H1 (cell line): ENCODE measurements at regions not wholly inside any gene's neighbourhood (a gene's known extent, or its start where the extent isn't known, plus 50 kb on each side); places are given as distances from the start of the nearest gene placed in this dataset.

ENCODE experiments used
- CTCF ChIA-PET: fragments of 300-600 bp; sonication (Branson Sonifier 250); formaldehyde crosslinking; loops from one replicate; lab custom pipeline; 2021; ENCODE audit not compliant: partially characterized antibody; lab: Charles Lee
- POLR2A ChIA-PET: fragments of 300-600 bp; sonication (Branson Sonifier 250); formaldehyde crosslinking; loops from one replicate; lab custom pipeline; 2021; ENCODE audit warnings: inconsistent platforms; ENCODE audit not compliant: partially characterized antibody; lab: Charles Lee
- DNase-seq, 2 experiments: peaks; one replicate each; pipeline versions ENCODE4 v3.0.0 to v3.0.0-alpha.2; 2010 to 2022; ENCODE audit warnings: low spot score in 2 of 2, low read depth in 1 of 2, mixed read lengths in 1 of 2
- FAIRE-seq: peaks from 2 replicates; lab custom pipeline; 2011; peaks lifted over from hg19 to GRCh38; lab: Jason Lieb, UNC
- H2AFZ ChIP-seq: 2 replicates; pipeline ENCODE4 v1.8.1; 2012; ENCODE audit warnings: low read length, inconsistent platforms
- H2AK5ac ChIP-seq: 2 replicates; pipeline ENCODE4 v1.6.1; 2013; ENCODE audit warnings: low read depth, low read length
- H2BK120ac ChIP-seq: replicated peaks from 2 replicates; pipeline ENCODE3; 2013; ENCODE audit warnings: low read depth, low read length, inconsistent platforms
- H2BK12ac ChIP-seq: 2 replicates; pipeline ENCODE4 v1.6.1; 2013; ENCODE audit warnings: low read depth, low read length
- H2BK15ac ChIP-seq: 2 replicates; pipeline ENCODE4 v1.6.1; 2013; ENCODE audit warnings: low read length
- H2BK20ac ChIP-seq: 2 replicates; pipeline ENCODE4 v1.6.1; 2013; ENCODE audit warnings: low read length
- H2BK5ac ChIP-seq: 2 replicates; pipeline ENCODE4 v1.6.1; 2013; ENCODE audit warnings: low read depth, low read length
- H3K14ac ChIP-seq: 2 replicates; pipeline ENCODE4 v1.6.1; 2013; ENCODE audit warnings: inconsistent platforms; ENCODE audit not compliant: insufficient read length
- H3K18ac ChIP-seq: 2 replicates; pipeline ENCODE4 v1.6.1; 2013; ENCODE audit warnings: low read length; ENCODE audit errors: extremely low read depth
- H3K23ac ChIP-seq: 2 replicates; pipeline ENCODE4 v1.6.1; 2013; ENCODE audit warnings: inconsistent platforms; ENCODE audit not compliant: insufficient read length
- H3K23me2 ChIP-seq: 2 replicates; pipeline ENCODE4 v1.6.1; 2013; ENCODE audit warnings: low read depth, low read length
- H3K27ac ChIP-seq: 2 replicates; pipeline ENCODE4 v1.6.1; 2011; ENCODE audit warnings: low read depth, low read length, inconsistent platforms
- H3K27me3 ChIP-seq, 4 experiments: replicated peaks in 1 of 4; 1 replicate in 1 of 4; 2 replicates in 3 of 4; pipeline versions ENCODE4 v1.6.1 to v1.8.1; 2011 to 2013; ENCODE audit warnings: low read length in 3 of 4, mild to moderate bottlenecking in 3 of 4, inconsistent platforms in 2 of 4, mixed read lengths in 2 of 4, moderate library complexity in 1 of 4; ENCODE audit not compliant: control insufficient read depth in 3 of 4, insufficient read depth in 3 of 4; ENCODE audit errors: extremely low read depth in 1 of 4
- H3K36me3 ChIP-seq, 4 experiments: 2 replicates each; pipeline versions ENCODE4 v1.6.1 to v1.8.1; 2011 to 2013; ENCODE audit warnings: mild to moderate bottlenecking in 4 of 4, low read length in 3 of 4, moderate library complexity in 2 of 4, control low read depth in 1 of 4, inconsistent platforms in 1 of 4; ENCODE audit not compliant: insufficient read depth in 4 of 4, control insufficient read depth in 2 of 4
- H3K4ac ChIP-seq: replicated peaks from 2 replicates; pipeline ENCODE3; 2013; ENCODE audit warnings: low read length, low read depth, mixed read lengths, inconsistent platforms; ENCODE audit not compliant: insufficient read length
- H3K4me1 ChIP-seq, 4 experiments: replicated peaks in 1 of 4; 1 replicate in 1 of 4; 2 replicates in 3 of 4; pipeline versions ENCODE4 v1.6.1 to v1.8.1; 2011 to 2013; ENCODE audit warnings: low read length in 3 of 4, inconsistent platforms in 2 of 4, mixed read lengths in 1 of 4; ENCODE audit not compliant: insufficient read depth in 4 of 4, control insufficient read depth in 3 of 4
- H3K4me2 ChIP-seq, 2 experiments: 2 replicates each; pipeline versions ENCODE4 v1.6.1 to v1.8.1; 2011 to 2013; ENCODE audit warnings: low read depth in 2 of 2, low read length in 2 of 2, control low read depth in 1 of 2, inconsistent platforms in 1 of 2, mild to moderate bottlenecking in 1 of 2; ENCODE audit not compliant: insufficient read depth in 1 of 2
- H3K4me3 ChIP-seq, 4 experiments: fragments of 200-600, 300-600 bp in 1 of 4; sonication (generic), shearing (Covaris generic), sonication (Bioruptor Twin) in 1 of 4; 2 replicates each; pipeline versions ENCODE4 v1.5.1 to v1.8.1; 2011 to 2016; ENCODE audit warnings: low read length in 4 of 4, low read depth in 3 of 4, control low read depth in 2 of 4, inconsistent platforms in 2 of 4, mild to moderate bottlenecking in 2 of 4, mixed read lengths in 1 of 4, moderate library complexity in 1 of 4; ENCODE audit not compliant: insufficient read depth in 2 of 4; ENCODE audit errors: extremely low read depth in 1 of 4
- H3K56ac ChIP-seq: replicated peaks from 2 replicates; pipeline ENCODE3; 2013; ENCODE audit warnings: low read depth, mild to moderate bottlenecking, mixed read lengths, low read length, inconsistent platforms; ENCODE audit not compliant: insufficient read length
- H3K79me1 ChIP-seq: 2 replicates; pipeline ENCODE4 v1.6.1; 2013; ENCODE audit warnings: low read depth, low read length, control low read depth
- H3K79me2 ChIP-seq, 2 experiments: 2 replicates each; pipeline versions ENCODE4 v1.6.1 to v1.8.1; 2012 to 2013; ENCODE audit warnings: low read length in 2 of 2, mild to moderate bottlenecking in 2 of 2, inconsistent platforms in 1 of 2; ENCODE audit not compliant: insufficient read depth in 2 of 2, control insufficient read depth in 1 of 2
- H3K9ac ChIP-seq, 4 experiments: replicated peaks in 1 of 4; 1 replicate in 1 of 4; 2 replicates in 3 of 4; pipeline versions ENCODE4 v1.6.1 to v1.8.1; 2011 to 2013; ENCODE audit warnings: low read depth in 3 of 4, low read length in 3 of 4, control low read depth in 2 of 4, mild to moderate bottlenecking in 2 of 4, moderate library complexity in 2 of 4, inconsistent platforms in 1 of 4; ENCODE audit errors: extremely low read depth in 1 of 4
- H3K9me3 ChIP-seq, 2 experiments: 2 replicates each; pipeline versions ENCODE4 v1.6.1 to v1.8.1; 2012 to 2013; ENCODE audit warnings: mild to moderate bottlenecking in 2 of 2, moderate library complexity in 2 of 2, control low read depth in 1 of 2, inconsistent platforms in 1 of 2, low read depth in 1 of 2, low read length in 1 of 2, mixed read lengths in 1 of 2; ENCODE audit not compliant: insufficient read depth in 2 of 2
- H4K20me1 ChIP-seq, 2 experiments: replicated peaks in 1 of 2; 2 replicates each; pipeline versions ENCODE3 to v1.8.1; 2011 to 2013; ENCODE audit warnings: inconsistent platforms in 2 of 2, low read length in 2 of 2, mild to moderate bottlenecking in 1 of 2; ENCODE audit not compliant: insufficient read depth in 2 of 2, control insufficient read depth in 1 of 2
- H4K5ac ChIP-seq: 2 replicates; pipeline ENCODE4 v1.6.1; 2013; ENCODE audit warnings: low read length, low read depth, mixed read lengths, inconsistent platforms; ENCODE audit not compliant: insufficient read length
- H4K8ac ChIP-seq: 2 replicates; pipeline ENCODE4 v1.8.0; 2013; ENCODE audit warnings: mild to moderate bottlenecking, moderate library complexity, low read length, inconsistent platforms; ENCODE audit not compliant: insufficient read depth; ENCODE audit errors: extremely low read depth
- H4K91ac ChIP-seq: replicated peaks from 2 replicates; pipeline ENCODE3; 2013; ENCODE audit warnings: low read length, mixed read lengths, inconsistent platforms; ENCODE audit not compliant: insufficient read length
- BACH1 ChIP-seq: IDR thresholded peaks from 2 replicates; pipeline ENCODE4 v1.6.1; 2012; ENCODE audit warnings: low read length, improper control_type of control experiment
- CTCF ChIP-seq, 3 experiments: IDR thresholded peaks; 1 replicate in 2 of 3; 2 replicates in 1 of 3; pipeline versions ENCODE4 v1.5.1 to v1.6.1; 2011; ENCODE audit warnings: low read length in 3 of 3, mild to moderate bottlenecking in 3 of 3, inconsistent platforms in 2 of 3, low read depth in 1 of 3, moderate library complexity in 1 of 3; ENCODE audit not compliant: insufficient read depth in 1 of 3; ENCODE audit errors: control extremely low read depth in 1 of 3
- E2F6 ChIP-seq: IDR thresholded peaks from 2 replicates; pipeline ENCODE4 v1.6.1; 2012; ENCODE audit warnings: inconsistent platforms
- HDAC2 ChIP-seq, 2 experiments: fragments of 300-600 bp in 1 of 2; sonication (generic) in 1 of 2; IDR thresholded peaks; 2 replicates each; pipeline ENCODE4 v1.6.1; 2011 to 2012; ENCODE audit warnings: low read depth in 2 of 2, low read length in 2 of 2, mild to moderate bottlenecking in 2 of 2, moderate library complexity in 2 of 2, borderline replicate concordance in 1 of 2, inconsistent platforms in 1 of 2
- POLR2A ChIP-seq, 2 experiments: IDR thresholded peaks; 1 replicate in 1 of 2; 2 replicates in 1 of 2; pipeline ENCODE4 v1.6.1; 2011; ENCODE audit warnings: low read depth in 2 of 2, low read length in 2 of 2, mild to moderate bottlenecking in 2 of 2; ENCODE audit errors: control extremely low read depth in 1 of 2
- RFX5 ChIP-seq: IDR thresholded peaks from 2 replicates; pipeline ENCODE4 v1.6.1; 2011; ENCODE audit warnings: low read depth, low read length, improper control_type of control experiment, borderline replicate concordance
- SIRT6 ChIP-seq: IDR thresholded peaks from one replicate; pipeline ENCODE4 v1.7.1; 2012; ENCODE audit warnings: low read length, inconsistent platforms
- SIX5 ChIP-seq: IDR thresholded peaks from 2 replicates; pipeline ENCODE4 v1.6.1; 2011; ENCODE audit warnings: mild to moderate bottlenecking, low read depth, low read length
- TEAD4 ChIP-seq: IDR thresholded peaks from 2 replicates; pipeline ENCODE4 v1.6.1; 2012; ENCODE audit warnings: low read depth, low read length, inconsistent platforms, mixed read lengths
- ZNF274 ChIP-seq: IDR thresholded peaks from 2 replicates; pipeline ENCODE4 v1.7.0; 2012; ENCODE audit warnings: low read length, borderline replicate concordance; ENCODE audit errors: extremely low read depth
- WGBS, 2 experiments: shearing (Covaris generic) in 1 of 2; methylation state at CpG; one replicate each; pipeline versions ENCODE4 v1.1.6 to v1.1.7; 2013 to 2015; ENCODE audit warnings: low lambda C conversion rate in 2 of 2, mixed read lengths in 2 of 2, inconsistent platforms in 1 of 2, low coverage in 1 of 2, missing lambda C conversion rate in 1 of 2; ENCODE audit not compliant: insufficient replicate concordance in 2 of 2, insufficient coverage in 1 of 2, insufficient read length in 1 of 2; ENCODE audit errors: extremely low coverage in 1 of 2, missing lambda C conversion rate in 1 of 2; 5-methylcytosine and 5-hydroxymethylcytosine counted together

- no peaks in the 10 kb centered on the region for H4K20me1 ChIP-seq
- 91% methylated on average over 3 of the region's 3 CpGs; no CpG with 5 or more reads in 1 of the 2 experiments for WGBS, 2 experiments
- H2AK5ac ChIP-seq, result no peak overlapping the region
- DNase-seq (no peak), FAIRE-seq (no peak)
- 0 out of 2 replicates have a peak overlapping the region, but pooled peaks have one; percentile 18 for H2AFZ ChIP-seq
- no peaks in the 10 kb centered on the region for H3K36me3 ChIP-seq
- ChIA-PET CTCF (interaction anchor here (0.7 kb wide), 2 partner anchors 13 to 22 kb away, joined by 3 read pairs; no protein-coding TSS in a partner anchor), POLR2A (no interaction called here)
- no peaks in the 10 kb centered on the region; a peak in 1 of 4 replicates for H3K9me3 ChIP-seq
- H3K4me2 ChIP-seq, result no peak overlapping the region
- no peak overlapping the region for H4K8ac ChIP-seq
- H2BK5ac ChIP-seq, result no peak overlapping the region
- no peak overlapping the region for H4K91ac ChIP-seq
- H2BK12ac ChIP-seq, result no peak overlapping the region
- H3K56ac ChIP-seq, result no peak overlapping the region
- H3K27me3 ChIP-seq, result no peaks in the 10 kb centered on the region
- no peak overlapping the region for H2BK120ac ChIP-seq
- no peak overlapping the region for H3K23ac ChIP-seq
- H4K5ac ChIP-seq, result no peak overlapping the region
- H3K27ac ChIP-seq, result no peak overlapping the region
- H3K4me3 ChIP-seq, result no peak overlapping the region
- no peak overlapping the region for H2BK20ac ChIP-seq
- H2BK15ac ChIP-seq, result no peak overlapping the region
- H3K79me1 ChIP-seq, result no peaks in the 10 kb centered on the region
- H3K23me2 ChIP-seq, result no peaks in the 10 kb centered on the region
- H3K18ac ChIP-seq, result no peak overlapping the region
- no peaks in the 10 kb centered on the region for H3K79me2 ChIP-seq
- no peak overlapping the region for H3K14ac ChIP-seq
- no peak overlapping the region for H3K9ac ChIP-seq
- no peaks in the 10 kb centered on the region for H3K4me1 ChIP-seq
- no peak overlapping the region for H3K4ac ChIP-seq
- TF ChIP-seq RFX5, result no peak
- TF ChIP-seq HDAC2 (IDR thresholded peaks at IDR 0.05; ENCODE audit: borderline replicate concordance in 1 of 2, low read depth in 2 of 2, low read length in 2 of 2), result no peak
- no peak for TF ChIP-seq SIRT6
- TF ChIP-seq ZNF274, result no peak
- no peak for TF ChIP-seq BACH1
- no peak for TF ChIP-seq E2F6
- TF ChIP-seq CTCF (IDR thresholded peaks at IDR 0.05; ENCODE audit: control extremely low read depth in 1 of 3, insufficient read depth in 1 of 3, low read depth in 1 of 3, low read length in 3 of 3), result no peak
- TF ChIP-seq POLR2A (IDR thresholded peaks at IDR 0.05; ENCODE audit: control extremely low read depth in 1 of 2, low read depth in 2 of 2, low read length in 2 of 2), result no peak
- TF ChIP-seq TEAD4, result no peak
- TF ChIP-seq SIX5, result no peak
These were observed 253.1 kb downstream of the BCAT1 start for GRCh38 chr12:24695657-24696329.
